ENCODE measurements at regions not wholly inside any gene's neighbourhood (a gene's known extent, or its start where the extent isn't known, plus 50 kb on each side); places are given as distances from the start of the nearest gene placed in this dataset.

GRCh38 chr3:95627697-95628096, 1186.7 kb upstream of the EPHA6 start:
- TF ChIP-seq CTCF (IDR thresholded peaks at IDR 0.05) (no peak), EZH2 (IDR thresholded peaks at IDR 0.05) (no peak), EZH2phosphoT487 (IDR thresholded peaks at IDR 0.05) (no peak)

Data from neural progenitor cell (in vitro differentiated cells).